Cardiac muscle cell (in vitro differentiated cells and primary cell): ENCODE measurements at regions not wholly inside any gene's neighbourhood (a gene's known extent, or its start where the extent isn't known, plus 50 kb on each side); places are given as distances from the start of the nearest gene placed in this dataset.
A peak's percentile ranks its signal among the peaks of the same experiment; 100 is the strongest.

Experiments
- DNase-seq, 2 donors: peaks; one replicate each; pipeline versions ENCODE4 v3.0.0 to v3.0.0-alpha.2; 2010 to 2017; ENCODE audit warnings: low read depth in 1 of 2, low spot score in 1 of 2
- H3K27ac ChIP-seq: fragments of 200-600 bp; sonication (generic); 2 replicates; pipeline ENCODE4 v1.5.1; 2016
- H3K27me3 ChIP-seq: fragments of 200-600 bp; sonication (generic); 2 replicates; pipeline ENCODE4 v1.6.0; 2016; ENCODE audit warnings: control low read depth
- H3K36me3 ChIP-seq: fragments of 200-600 bp; sonication (generic); 2 replicates; pipeline ENCODE4 v1.5.1; 2016; ENCODE audit warnings: control low read depth
- H3K4me1 ChIP-seq: fragments of 200-600 bp; sonication (generic); 2 replicates; pipeline ENCODE4 v1.8.1; 2017; ENCODE audit warnings: low read depth, mild to moderate bottlenecking, mixed run types
- H3K4me3 ChIP-seq: fragments of 200-600 bp; sonication (generic); 2 replicates; pipeline ENCODE4 v1.5.1; 2016; ENCODE audit warnings: mild to moderate bottlenecking
- H3K9me3 ChIP-seq: fragments of 200-600 bp; sonication (generic); 2 replicates; pipeline ENCODE4 v1.5.1; 2017; ENCODE audit warnings: low read depth, mild to moderate bottlenecking, control low read depth
- TF ChIP-seq, protein P1 (sequence below): IDR thresholded peaks from 2 replicates; pipeline ENCODE4 v1.5.1; 2012; ENCODE audit warnings: low read depth, mild to moderate bottlenecking, low read length

DNA sequence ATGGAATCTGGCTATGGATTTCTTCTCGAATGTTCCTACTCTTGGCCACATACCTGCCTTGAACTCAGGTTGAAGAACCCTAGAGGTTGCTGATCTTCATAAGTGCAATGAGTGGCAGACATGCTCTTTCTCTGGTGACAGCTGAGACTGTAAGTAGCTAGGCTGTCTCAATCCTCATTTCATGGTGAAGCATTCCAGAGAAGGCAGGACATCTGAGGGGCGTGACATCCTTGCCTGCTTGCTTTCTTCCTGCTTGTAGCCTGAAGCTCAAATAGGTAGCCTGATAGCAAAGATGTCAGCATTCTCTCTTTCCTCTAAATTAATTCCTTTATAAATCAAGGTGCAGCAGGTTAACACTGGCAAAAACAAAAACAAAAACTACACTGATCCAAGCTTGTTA lies 114.6 kb upstream of the MAGI3 start:
- peaks cover 24% of the 10 kb centered on the region for H3K4me1 ChIP-seq
- H3K36me3 ChIP-seq = no peaks in the 10 kb centered on the region
- H3K27ac ChIP-seq = no peak overlapping the region
- no peaks in the 10 kb centered on the region for H3K9me3 ChIP-seq
- H3K4me3 ChIP-seq = no peak overlapping the region
- no peaks in the 10 kb centered on the region for H3K27me3 ChIP-seq
- TF ChIP-seq, protein P1, sequence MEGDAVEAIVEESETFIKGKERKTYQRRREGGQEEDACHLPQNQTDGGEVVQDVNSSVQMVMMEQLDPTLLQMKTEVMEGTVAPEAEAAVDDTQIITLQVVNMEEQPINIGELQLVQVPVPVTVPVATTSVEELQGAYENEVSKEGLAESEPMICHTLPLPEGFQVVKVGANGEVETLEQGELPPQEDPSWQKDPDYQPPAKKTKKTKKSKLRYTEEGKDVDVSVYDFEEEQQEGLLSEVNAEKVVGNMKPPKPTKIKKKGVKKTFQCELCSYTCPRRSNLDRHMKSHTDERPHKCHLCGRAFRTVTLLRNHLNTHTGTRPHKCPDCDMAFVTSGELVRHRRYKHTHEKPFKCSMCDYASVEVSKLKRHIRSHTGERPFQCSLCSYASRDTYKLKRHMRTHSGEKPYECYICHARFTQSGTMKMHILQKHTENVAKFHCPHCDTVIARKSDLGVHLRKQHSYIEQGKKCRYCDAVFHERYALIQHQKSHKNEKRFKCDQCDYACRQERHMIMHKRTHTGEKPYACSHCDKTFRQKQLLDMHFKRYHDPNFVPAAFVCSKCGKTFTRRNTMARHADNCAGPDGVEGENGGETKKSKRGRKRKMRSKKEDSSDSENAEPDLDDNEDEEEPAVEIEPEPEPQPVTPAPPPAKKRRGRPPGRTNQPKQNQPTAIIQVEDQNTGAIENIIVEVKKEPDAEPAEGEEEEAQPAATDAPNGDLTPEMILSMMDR = no peak
- DNase-seq = peak in 1 of 2 donors; percentile 28

DNA sequence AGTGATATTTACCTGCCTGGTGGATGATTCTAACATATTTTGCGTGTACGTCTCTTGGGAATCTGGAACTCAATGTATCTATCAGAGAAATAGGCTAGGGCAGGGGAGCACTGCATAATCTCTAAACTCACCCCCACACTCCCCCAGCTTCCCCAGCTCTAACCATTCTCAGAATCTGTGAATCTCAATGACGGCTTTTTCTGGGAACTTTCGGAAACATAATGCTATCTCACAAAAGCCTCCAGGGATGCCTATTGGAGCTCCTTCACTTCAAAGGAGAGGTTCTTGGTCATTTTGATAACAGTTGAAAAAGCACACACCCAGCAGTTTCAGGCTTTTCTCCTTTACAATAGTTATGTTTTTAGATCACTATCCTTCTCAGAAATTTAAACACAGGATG lies 113.8 kb upstream of the MAGI3 start:
- no peaks in the 10 kb centered on the region for H3K9me3 ChIP-seq
- H3K27me3 ChIP-seq = no peaks in the 10 kb centered on the region
- TF ChIP-seq, protein P1 = no peak
- no peak for DNase-seq
- H3K27ac ChIP-seq = no peak overlapping the region
- H3K4me3 ChIP-seq = no peak overlapping the region
- no peaks in the 10 kb centered on the region for H3K36me3 ChIP-seq
- peaks cover 24% of the 10 kb centered on the region for H3K4me1 ChIP-seq

DNA sequence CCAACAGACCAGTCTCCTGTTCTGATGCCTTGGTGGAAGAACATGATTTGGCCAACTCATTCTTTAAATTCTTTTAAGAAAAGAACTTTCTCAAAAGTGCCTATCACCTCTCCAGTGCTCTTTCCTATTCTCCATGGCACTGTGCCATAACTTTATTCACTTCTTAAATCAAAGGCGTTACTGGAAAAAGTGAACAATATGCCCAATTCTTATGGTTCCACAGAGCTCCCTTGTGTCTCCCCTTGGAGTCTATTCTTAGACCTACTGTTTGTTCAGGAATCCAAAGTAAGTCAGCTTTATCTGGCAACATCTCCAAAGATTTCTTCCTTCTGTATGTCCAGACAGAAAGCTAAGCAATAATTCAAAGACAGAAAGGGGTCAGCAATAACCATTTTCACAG lies 111.9 kb upstream of the MAGI3 start:
- Histone ChIP-seq H3K9me3 (no peaks in the 10 kb centered on the region), H3K36me3 (no peaks in the 10 kb centered on the region), H3K4me1 (peaks cover 24% of the 10 kb centered on the region), H3K27ac (no peak overlapping the region), H3K27me3 (no peaks in the 10 kb centered on the region), H3K4me3 (no peak overlapping the region)
- no peak for DNase-seq
- TF ChIP-seq, protein P1 = no peak

DNA sequence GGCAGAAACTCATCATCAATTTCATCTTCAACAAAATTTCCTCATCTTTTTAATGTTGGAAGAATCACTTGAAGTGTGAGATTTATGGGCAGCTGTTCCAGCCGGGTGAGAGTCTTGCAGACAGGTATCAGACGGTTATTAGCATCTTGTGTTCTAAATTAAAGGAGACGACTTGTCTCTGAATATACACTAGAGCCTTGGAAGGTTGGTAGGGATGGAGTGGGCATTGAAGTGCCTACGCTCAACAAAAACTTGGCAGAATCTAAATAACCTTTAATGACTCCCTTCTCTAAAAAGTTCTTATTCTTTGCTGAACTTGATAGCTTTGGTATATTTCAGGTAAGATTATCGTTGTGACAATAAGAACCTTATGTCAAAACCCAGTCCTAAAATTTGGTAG lies 111.5 kb upstream of the MAGI3 start:
- DNase-seq = no peak
- no peaks in the 10 kb centered on the region for H3K27me3 ChIP-seq
- H3K36me3 ChIP-seq = no peaks in the 10 kb centered on the region
- no peak overlapping the region for H3K27ac ChIP-seq
- H3K9me3 ChIP-seq = no peaks in the 10 kb centered on the region
- peaks cover 24% of the 10 kb centered on the region for H3K4me1 ChIP-seq
- TF ChIP-seq, protein P1 = no peak
- no peak overlapping the region for H3K4me3 ChIP-seq

DNA sequence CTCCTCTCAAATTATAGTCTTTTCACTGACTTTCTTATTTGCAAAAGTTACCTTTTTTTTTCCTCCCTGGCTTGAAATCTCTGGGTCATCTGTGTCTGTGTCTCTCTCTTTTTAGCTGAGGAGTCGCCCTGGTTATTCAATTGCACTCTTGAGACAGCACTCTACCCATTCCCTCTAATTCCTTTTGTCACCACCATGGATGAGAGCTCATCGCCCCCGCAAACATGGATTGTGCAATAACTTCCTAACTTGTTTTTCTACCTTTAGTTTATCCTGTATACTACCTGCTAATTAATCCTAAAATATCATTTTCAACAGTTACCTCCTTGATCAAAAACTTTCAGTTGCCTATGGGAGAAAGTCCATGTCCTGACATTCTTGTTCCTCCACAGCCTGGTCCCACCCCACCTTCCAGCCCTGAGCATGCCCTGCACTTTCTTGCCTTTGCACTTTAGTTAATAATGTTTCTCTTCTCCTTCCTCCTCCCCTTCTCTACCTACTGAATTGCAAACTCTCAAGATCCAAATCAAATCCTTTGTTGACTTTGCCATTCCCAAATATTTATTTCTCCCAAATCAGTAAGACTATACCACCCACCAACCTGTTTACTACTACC lies 110.4 kb upstream of the MAGI3 start:
- no peaks in the 10 kb centered on the region for H3K36me3 ChIP-seq
- peaks cover 24% of the 10 kb centered on the region for H3K4me1 ChIP-seq
- no peaks in the 10 kb centered on the region for H3K27me3 ChIP-seq
- no peak for DNase-seq
- H3K27ac ChIP-seq = no peak overlapping the region
- no peak overlapping the region for H3K4me3 ChIP-seq
- TF ChIP-seq, protein P1 = no peak
- no peaks in the 10 kb centered on the region for H3K9me3 ChIP-seq
